Endothelial cell of umbilical vein (primary cell): ENCODE measurements at regions not wholly inside any gene's neighbourhood (a gene's known extent, or its start where the extent isn't known, plus 50 kb on each side); places are given as distances from the start of the nearest gene placed in this dataset.

Source experiments
- BruUV-seq: library from RNA; stranded (reverse); fragments of 400-500 nt; replicated peaks from 2 replicates; lab custom pipeline; 2021; lab: Mats Ljungman, UMichigan
- CTCF ChIA-PET: fragments of 300-600, 350-600 bp; sonication (Branson Sonifier 250); formaldehyde crosslinking; loops from one replicate; lab custom pipeline; 2021; ENCODE audit warnings: antibody characterized with exemption, inconsistent platforms; lab: Charles Lee
- POLR2A ChIA-PET: fragments of 300-600, 350-600 bp; sonication (Branson Sonifier 250); formaldehyde crosslinking; loops from one replicate; lab custom pipeline; 2021; ENCODE audit warnings: antibody characterized with exemption, inconsistent platforms; lab: Charles Lee
- DNase-seq: peaks from one replicate; pipeline ENCODE4 v3.0.0-alpha.2; 2011; ENCODE audit warnings: low read depth, low spot score
- FAIRE-seq: peaks from 2 replicates; lab custom pipeline; 2011; peaks lifted over from hg19 to GRCh38; lab: Jason Lieb, UNC
- H2AFZ ChIP-seq: 2 replicates; pipeline ENCODE4 v1.6.0; 2012; ENCODE audit warnings: low read depth, low read length, control low read depth, inconsistent platforms
- H3K27ac ChIP-seq: 2 replicates; pipeline ENCODE4 v1.5.1; 2011; ENCODE audit warnings: low read depth, mild to moderate bottlenecking, control low read depth, low read length, moderate library complexity; ENCODE audit not compliant: insufficient read depth
- H3K27me3 ChIP-seq, 2 experiments: 2 replicates each; pipeline versions ENCODE4 v1.6.0 to v1.6.1; 2011; ENCODE audit warnings: low read length in 2 of 2, mixed read lengths in 1 of 2; ENCODE audit not compliant: control insufficient read depth in 2 of 2, insufficient read depth in 2 of 2
- H3K36me3 ChIP-seq, 2 experiments: 2 replicates in 1 of 2; 3 replicates in 1 of 2; pipeline ENCODE4 v1.5.1; 2011; ENCODE audit warnings: low read length in 2 of 2, mild to moderate bottlenecking in 1 of 2, moderate library complexity in 1 of 2; ENCODE audit not compliant: control insufficient read depth in 2 of 2, insufficient read depth in 2 of 2; ENCODE audit errors: extremely low read depth in 1 of 2
- H3K4me1 ChIP-seq: 3 replicates; pipeline ENCODE4 v1.5.1; 2011; ENCODE audit warnings: mild to moderate bottlenecking, low read length; ENCODE audit not compliant: control insufficient read depth, insufficient read depth; ENCODE audit errors: extremely low read depth
- H3K4me2 ChIP-seq: 2 replicates; pipeline ENCODE4 v1.6.1; 2011; ENCODE audit warnings: low read length, control low read depth, mixed read lengths; ENCODE audit not compliant: insufficient read depth
- H3K4me3 ChIP-seq, 3 experiments: fragments of 200-600 bp in 1 of 3; sonication (generic), shearing (Covaris generic) in 1 of 3; replicated peaks in 1 of 3; 2 replicates each; pipeline ENCODE4 v1.5.1; 2011 to 2016; ENCODE audit warnings: control low read depth in 3 of 3, low read length in 3 of 3, mild to moderate bottlenecking in 2 of 3, inconsistent platforms in 1 of 3, low read depth in 1 of 3, moderate library complexity in 1 of 3; ENCODE audit not compliant: insufficient read depth in 1 of 3
- H3K79me2 ChIP-seq: 2 replicates; pipeline ENCODE4 v1.6.0; 2012; ENCODE audit warnings: low read length, inconsistent platforms; ENCODE audit not compliant: control insufficient read depth, insufficient read depth
- H3K9ac ChIP-seq: replicated peaks from 2 replicates; pipeline ENCODE3; 2011; ENCODE audit warnings: low read length, control low read depth; ENCODE audit not compliant: insufficient read depth; ENCODE audit errors: extremely low read depth
- H3K9me1 ChIP-seq: replicated peaks from 3 replicates; pipeline ENCODE4 v1.6.0; 2011; ENCODE audit warnings: mild to moderate bottlenecking, low read length; ENCODE audit not compliant: control insufficient read depth, insufficient read depth; ENCODE audit errors: extremely low read depth
- H3K9me3 ChIP-seq: replicated peaks from 2 replicates; pipeline ENCODE4 v1.5.1; 2012; ENCODE audit warnings: low read length, inconsistent platforms; ENCODE audit not compliant: control insufficient read depth, insufficient read depth
- H4K20me1 ChIP-seq: replicated peaks from 2 replicates; pipeline ENCODE3; 2011; ENCODE audit warnings: mild to moderate bottlenecking, low read length; ENCODE audit not compliant: control insufficient read depth, insufficient read depth; ENCODE audit errors: extremely low read depth
- CTCF ChIP-seq, 2 donors: IDR thresholded peaks; 1 replicate in 1 of 2; 2 replicates in 1 of 2; pipeline ENCODE4 v1.5.1; 2011; ENCODE audit warnings: low read length in 2 of 2, mild to moderate bottlenecking in 2 of 2, moderate library complexity in 2 of 2, control low read depth in 1 of 2, inconsistent platforms in 1 of 2, low read depth in 1 of 2; ENCODE audit not compliant: insufficient read depth in 1 of 2; ENCODE audit errors: extremely low read depth in 1 of 2
- EZH2 ChIP-seq: IDR thresholded peaks from 2 replicates; pipeline ENCODE4 v1.6.1; 2012; ENCODE audit warnings: borderline replicate concordance, low read depth, mild to moderate bottlenecking, moderate library complexity, low read length, inconsistent platforms; ENCODE audit not compliant: severe bottlenecking
- FOS ChIP-seq: IDR thresholded peaks from 2 replicates; pipeline ENCODE4 v1.6.1; 2011; ENCODE audit warnings: mild to moderate bottlenecking, low read length, moderate library complexity, borderline replicate concordance; ENCODE audit not compliant: insufficient read depth
- GATA2 ChIP-seq: IDR thresholded peaks from 2 replicates; pipeline ENCODE4 v1.7.0; 2011; ENCODE audit warnings: low read depth, mild to moderate bottlenecking, moderate library complexity, mixed read lengths, low read length; ENCODE audit not compliant: insufficient read length, insufficient read depth
- JUN ChIP-seq: IDR thresholded peaks from 2 replicates; pipeline ENCODE4 v1.6.1; 2011; ENCODE audit warnings: borderline replicate concordance, low read depth; ENCODE audit not compliant: insufficient read length, insufficient read depth
- MYC ChIP-seq: IDR thresholded peaks from one replicate; pipeline ENCODE4 v1.6.1; 2011; ENCODE audit warnings: mild to moderate bottlenecking, low read depth, low read length
- POLR2A ChIP-seq: IDR thresholded peaks from 2 replicates; pipeline ENCODE4 v1.6.1; 2012; ENCODE audit warnings: low read depth, mild to moderate bottlenecking, control low read depth, low read length
- POLR2AphosphoS5 ChIP-seq: IDR thresholded peaks from 2 replicates; pipeline ENCODE4 v1.6.1; 2012; ENCODE audit warnings: low read depth, mild to moderate bottlenecking, control low read depth, low read length, moderate library complexity; ENCODE audit not compliant: insufficient read depth
- dilution Hi-C: fragments of 300-500 bp; cut with MboI; formaldehyde crosslinking; loops from one replicate; pipeline ENCODE4 v1.15.0; 2019; ENCODE audit warnings: low sequenced_read_pairs; ENCODE audit not compliant: extremely low pct_ligation_motif_present
- intact Hi-C: fragments of 100-400 bp; cut with micrococcal nuclease; formaldehyde crosslinking; loops from one replicate; pipeline ENCODE4 v1.10.0; 2022
- TF ChIP-seq, protein P1 (sequence below): IDR thresholded peaks from 2 replicates; pipeline ENCODE4 v1.6.1; 2011; ENCODE audit not compliant: insufficient read depth, insufficient read length

DNA sequence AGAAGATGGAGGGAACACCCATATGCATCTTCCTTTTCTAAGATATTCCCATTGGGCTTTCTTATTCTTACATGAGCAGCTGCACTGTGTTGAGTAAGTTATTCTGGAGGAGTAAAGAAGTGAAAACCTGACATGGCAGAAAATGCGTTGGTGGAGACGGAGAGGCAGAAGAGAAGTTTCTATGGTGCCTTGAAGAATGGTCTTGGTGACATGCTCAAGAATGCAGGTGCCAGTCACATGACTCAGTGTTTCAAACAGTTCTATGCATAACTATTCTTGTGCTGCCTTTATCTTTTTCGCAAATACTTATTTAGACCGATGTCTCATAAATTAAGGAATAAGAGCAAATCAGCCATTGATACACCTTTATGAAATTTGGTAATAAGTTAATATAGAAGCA is 377.8 kb upstream of the IRX2 start:
- Histone ChIP-seq H3K79me2 (no peaks in the 10 kb centered on the region), H3K27me3 (no peaks in the 10 kb centered on the region), H4K20me1 (no peaks in the 10 kb centered on the region), H3K9me1 (no peaks in the 10 kb centered on the region), H3K4me2 (no peak overlapping the region), H3K4me3 (no peak overlapping the region), H3K4me1 (no peaks in the 10 kb centered on the region), H3K9ac (no peak overlapping the region), H3K36me3 (no peaks in the 10 kb centered on the region), H2AFZ (no peak overlapping the region), H3K9me3 (peaks cover 7% of the 10 kb centered on the region), H3K27ac (no peak overlapping the region)
- TF ChIP-seq MYC (no peak), CTCF (IDR thresholded peaks at IDR 0.05; ENCODE audit: extremely low read depth in 1 of 2, insufficient read depth in 1 of 2, low read depth in 1 of 2, low read length in 2 of 2) (no peak), POLR2AphosphoS5 (no peak), EZH2 (no peak), POLR2A (no peak), GATA2 (no peak), FOS (no peak), JUN (no peak)
- TF ChIP-seq, protein P1, sequence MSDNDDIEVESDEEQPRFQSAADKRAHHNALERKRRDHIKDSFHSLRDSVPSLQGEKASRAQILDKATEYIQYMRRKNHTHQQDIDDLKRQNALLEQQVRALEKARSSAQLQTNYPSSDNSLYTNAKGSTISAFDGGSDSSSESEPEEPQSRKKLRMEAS = no peak
- no TSS peak for BruUV-seq
- FAIRE-seq = no peak
- DNase-seq = no peak
- ChIA-PET CTCF (no interaction called here), POLR2A (no interaction called here)
- dilution Hi-C loops = no loop called here
- intact Hi-C loops = no loop called here
